ENCODE measurements at regions not wholly inside any gene's neighbourhood (a gene's known extent, or its start where the extent isn't known, plus 50 kb on each side); places are given as distances from the start of the nearest gene placed in this dataset.

- intact Hi-C loops (cut with DNase I) = no loop called here
- H3K4me1 ChIP-seq (ENCODE audit: control insufficient read depth, insufficient read depth, low read length) = no peaks in the 10 kb centered on the region
- DNase-seq (no peak), ATAC-seq (no peak)
- H3K27me3 ChIP-seq (ENCODE audit: control insufficient read depth, insufficient read depth) = no peaks in the 10 kb centered on the region
- no peak overlapping the region for H3K4me3 ChIP-seq (ENCODE audit: low read length)
- no peak overlapping the region for H3K27ac ChIP-seq (ENCODE audit: low read length)
- no peaks in the 10 kb centered on the region for H3K9me3 ChIP-seq (ENCODE audit: control insufficient read depth, low read length)
- 70% methylated on average over 4 of the region's 4 CpGs for WGBS
Observed at GRCh38 chr4:27271555-27271954, 410.9 kb downstream of the STIM2 start.

GRCh38 chr4:27272217-27272616 lies 411.6 kb downstream of the STIM2 start:
- no peak for ATAC-seq
- intact Hi-C loops (cut with DNase I) = no loop called here

GRCh38 chr4:27276307-27277073 lies 415.8 kb downstream of the STIM2 start:
- ATAC-seq = no peak
- DNase-seq = no peak
- no peaks in the 10 kb centered on the region for H3K4me1 ChIP-seq (ENCODE audit: control insufficient read depth, insufficient read depth, low read length)
- no peaks in the 10 kb centered on the region for H3K9me3 ChIP-seq (ENCODE audit: control insufficient read depth, low read length)
- H3K27ac ChIP-seq (ENCODE audit: low read length) = no peak overlapping the region
- intact Hi-C loops (cut with DNase I) = no loop called here
- 50% methylated on average over 3 of the region's 3 CpGs for WGBS
- no peaks in the 10 kb centered on the region for H3K27me3 ChIP-seq (ENCODE audit: control insufficient read depth, insufficient read depth)
- H3K4me3 ChIP-seq (ENCODE audit: low read length) = no peak overlapping the region

More at GRCh38 chr4:27272217-27272616, 411.6 kb downstream of the STIM2 start:
- H3K4me1 ChIP-seq (ENCODE audit: control insufficient read depth, insufficient read depth, low read length) = no peaks in the 10 kb centered on the region
- DNase-seq = no peak
- H3K9me3 ChIP-seq (ENCODE audit: control insufficient read depth, low read length) = no peaks in the 10 kb centered on the region
- H3K4me3 ChIP-seq (ENCODE audit: low read length) = no peak overlapping the region
- 39% methylated on average over 1 of the region's 1 CpG for WGBS
- H3K27me3 ChIP-seq (ENCODE audit: control insufficient read depth, insufficient read depth) = no peaks in the 10 kb centered on the region
- no peak overlapping the region for H3K27ac ChIP-seq (ENCODE audit: low read length)

GRCh38 chr4:27278615-27279375 lies 418.2 kb downstream of the STIM2 start:
- WGBS = 61% methylated on average over 5 of the region's 5 CpGs
- H3K27ac ChIP-seq (ENCODE audit: low read length) = no peak overlapping the region
- no peaks in the 10 kb centered on the region for H3K4me1 ChIP-seq (ENCODE audit: control insufficient read depth, insufficient read depth, low read length)
- no peak overlapping the region for H3K4me3 ChIP-seq (ENCODE audit: low read length)
- intact Hi-C loops (cut with DNase I) = no loop called here
- DNase-seq (no peak), ATAC-seq (no peak)
- H3K9me3 ChIP-seq (ENCODE audit: control insufficient read depth, low read length) = no peaks in the 10 kb centered on the region
- no peaks in the 10 kb centered on the region for H3K27me3 ChIP-seq (ENCODE audit: control insufficient read depth, insufficient read depth)

GRCh38 chr4:27288496-27288895 lies 427.9 kb downstream of the STIM2 start:
- no peaks in the 10 kb centered on the region for H3K27me3 ChIP-seq (ENCODE audit: control insufficient read depth, insufficient read depth)
- WGBS = 74% methylated on average over 5 of the region's 5 CpGs
- H3K4me3 ChIP-seq (ENCODE audit: low read length) = no peak overlapping the region
- H3K27ac ChIP-seq (ENCODE audit: low read length) = no peak overlapping the region
- intact Hi-C loops (cut with DNase I) = no loop called here
- no peak for DNase-seq
- H3K4me1 ChIP-seq (ENCODE audit: control insufficient read depth, insufficient read depth, low read length) = no peaks in the 10 kb centered on the region
- no peaks in the 10 kb centered on the region for H3K9me3 ChIP-seq (ENCODE audit: control insufficient read depth, low read length)
- no peak for ATAC-seq

- intact Hi-C loops (cut with DNase I) = no loop called here
- Histone ChIP-seq H3K27ac (ENCODE audit: low read length) (no peak overlapping the region), H3K4me3 (ENCODE audit: low read length) (no peak overlapping the region), H3K9me3 (ENCODE audit: control insufficient read depth, low read length) (no peaks in the 10 kb centered on the region), H3K4me1 (ENCODE audit: control insufficient read depth, insufficient read depth, low read length) (no peaks in the 10 kb centered on the region), H3K27me3 (ENCODE audit: control insufficient read depth, insufficient read depth) (no peaks in the 10 kb centered on the region)
- 53% methylated on average over 3 of the region's 3 CpGs for WGBS
- ATAC-seq = no peak
- no peak for DNase-seq
Observed at GRCh38 chr4:27289704-27290103, 429.1 kb downstream of the STIM2 start.

GRCh38 chr4:27293831-27294230 lies 433.2 kb downstream of the STIM2 start:
- no peaks in the 10 kb centered on the region for H3K9me3 ChIP-seq (ENCODE audit: control insufficient read depth, low read length)
- no peak for ATAC-seq
- WGBS = 69% methylated on average over 4 of the region's 4 CpGs
- no peaks in the 10 kb centered on the region for H3K27me3 ChIP-seq (ENCODE audit: control insufficient read depth, insufficient read depth)
- no peak for DNase-seq
- H3K4me3 ChIP-seq (ENCODE audit: low read length) = no peak overlapping the region
- intact Hi-C loops (cut with DNase I) = no loop called here
- H3K4me1 ChIP-seq (ENCODE audit: control insufficient read depth, insufficient read depth, low read length) = no peaks in the 10 kb centered on the region
- no peak overlapping the region for H3K27ac ChIP-seq (ENCODE audit: low read length)

- no peaks in the 10 kb centered on the region for H3K9me3 ChIP-seq (ENCODE audit: control insufficient read depth, low read length)
- H3K4me3 ChIP-seq (ENCODE audit: low read length) = no peak overlapping the region
- no peak overlapping the region for H3K27ac ChIP-seq (ENCODE audit: low read length)
- H3K4me1 ChIP-seq (ENCODE audit: control insufficient read depth, insufficient read depth, low read length) = no peaks in the 10 kb centered on the region
- DNase-seq = no peak
- ATAC-seq = no peak
- no peaks in the 10 kb centered on the region for H3K27me3 ChIP-seq (ENCODE audit: control insufficient read depth, insufficient read depth)
- intact Hi-C loops (cut with DNase I) = no loop called here
- WGBS = 85% methylated on average over 1 of the region's 1 CpG
Observed at GRCh38 chr4:27304751-27305150, 444.1 kb downstream of the STIM2 start.

GRCh38 chr4:27305246-27305645 lies 444.6 kb downstream of the STIM2 start:
- DNase-seq (no peak), ATAC-seq (no peak)
- 0% methylated on average over 1 of the region's 1 CpG for WGBS
- H3K4me3 ChIP-seq (ENCODE audit: low read length) = no peak overlapping the region
- intact Hi-C loops (cut with DNase I) = no loop called here
- no peaks in the 10 kb centered on the region for H3K27me3 ChIP-seq (ENCODE audit: control insufficient read depth, insufficient read depth)
- H3K4me1 ChIP-seq (ENCODE audit: control insufficient read depth, insufficient read depth, low read length) = no peaks in the 10 kb centered on the region
- H3K27ac ChIP-seq (ENCODE audit: low read length) = no peak overlapping the region
- H3K9me3 ChIP-seq (ENCODE audit: control insufficient read depth, low read length) = no peaks in the 10 kb centered on the region

GRCh38 chr4:27308379-27308778 lies 447.7 kb downstream of the STIM2 start:
- no peaks in the 10 kb centered on the region for H3K4me1 ChIP-seq (ENCODE audit: control insufficient read depth, insufficient read depth, low read length)
- H3K4me3 ChIP-seq (ENCODE audit: low read length) = no peak overlapping the region
- ATAC-seq = no peak
- no peaks in the 10 kb centered on the region for H3K9me3 ChIP-seq (ENCODE audit: control insufficient read depth, low read length)
- no peak for DNase-seq
- intact Hi-C loops (cut with DNase I) = no loop called here
- H3K27ac ChIP-seq (ENCODE audit: low read length) = no peak overlapping the region
- no peaks in the 10 kb centered on the region for H3K27me3 ChIP-seq (ENCODE audit: control insufficient read depth, insufficient read depth)
- 70% methylated on average over 6 of the region's 6 CpGs for WGBS

- no peaks in the 10 kb centered on the region for H3K9me3 ChIP-seq (ENCODE audit: control insufficient read depth, low read length)
- ATAC-seq = no peak
- intact Hi-C loops (cut with DNase I) = loop anchor here in 1 of 4 donors (10.0 kb wide), 1 partner anchor 261 kb away; no protein-coding TSS in a partner anchor
Observed at GRCh38 chr4:27315625-27316024, 455.0 kb downstream of the STIM2 start.

More at GRCh38 chr4:27315625-27316024, 455.0 kb downstream of the STIM2 start:
- Histone ChIP-seq H3K4me3 (ENCODE audit: low read length) (no peak overlapping the region), H3K27me3 (ENCODE audit: control insufficient read depth, insufficient read depth) (no peaks in the 10 kb centered on the region), H3K27ac (ENCODE audit: low read length) (no peak overlapping the region), H3K4me1 (ENCODE audit: control insufficient read depth, insufficient read depth, low read length) (no peaks in the 10 kb centered on the region)
- DNase-seq = no peak
